NOMO-1 (cell line): ENCODE measurements at regions not wholly inside any gene's neighbourhood (a gene's known extent, or its start where the extent isn't known, plus 50 kb on each side); places are given as distances from the start of the nearest gene placed in this dataset.

Experiments used
- DNase-seq, 2 experiments: peaks; one replicate each; lab custom pipeline; 2025; ENCODE audit not compliant: unreplicated experiment in 2 of 2; lab: John Stamatoyannopoulos, UW

DNA sequence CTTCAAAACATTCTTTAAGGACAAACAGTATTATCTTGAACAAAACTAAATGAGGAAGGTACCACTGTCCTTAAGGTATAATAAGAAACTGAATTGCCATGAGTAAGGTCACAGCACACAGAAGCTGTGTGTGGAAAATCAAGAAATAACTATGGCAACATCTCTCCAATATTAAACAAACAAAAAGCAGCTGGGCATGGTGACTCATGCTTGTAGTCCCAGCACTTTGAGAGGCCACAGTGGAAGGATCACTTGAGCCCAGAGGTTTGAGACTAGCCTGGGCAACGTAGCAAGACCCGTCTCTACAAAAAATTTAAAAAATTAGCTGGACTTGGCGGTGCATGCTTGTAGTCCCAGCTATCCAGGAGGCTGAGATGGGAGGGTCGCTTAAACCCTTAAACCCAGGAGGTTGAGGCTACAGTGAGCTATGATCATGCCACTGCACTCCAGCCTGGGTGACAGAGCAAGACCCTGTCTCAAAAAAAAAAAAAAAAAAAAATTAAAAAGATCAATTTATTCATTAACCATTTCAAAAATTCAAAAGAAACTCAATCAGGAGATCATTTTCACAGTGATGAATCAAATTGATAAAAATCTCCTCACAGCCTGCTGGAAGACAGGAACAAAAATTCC lies 195.4 kb downstream of the SKIDA1 start:
- no peak for DNase-seq

DNA sequence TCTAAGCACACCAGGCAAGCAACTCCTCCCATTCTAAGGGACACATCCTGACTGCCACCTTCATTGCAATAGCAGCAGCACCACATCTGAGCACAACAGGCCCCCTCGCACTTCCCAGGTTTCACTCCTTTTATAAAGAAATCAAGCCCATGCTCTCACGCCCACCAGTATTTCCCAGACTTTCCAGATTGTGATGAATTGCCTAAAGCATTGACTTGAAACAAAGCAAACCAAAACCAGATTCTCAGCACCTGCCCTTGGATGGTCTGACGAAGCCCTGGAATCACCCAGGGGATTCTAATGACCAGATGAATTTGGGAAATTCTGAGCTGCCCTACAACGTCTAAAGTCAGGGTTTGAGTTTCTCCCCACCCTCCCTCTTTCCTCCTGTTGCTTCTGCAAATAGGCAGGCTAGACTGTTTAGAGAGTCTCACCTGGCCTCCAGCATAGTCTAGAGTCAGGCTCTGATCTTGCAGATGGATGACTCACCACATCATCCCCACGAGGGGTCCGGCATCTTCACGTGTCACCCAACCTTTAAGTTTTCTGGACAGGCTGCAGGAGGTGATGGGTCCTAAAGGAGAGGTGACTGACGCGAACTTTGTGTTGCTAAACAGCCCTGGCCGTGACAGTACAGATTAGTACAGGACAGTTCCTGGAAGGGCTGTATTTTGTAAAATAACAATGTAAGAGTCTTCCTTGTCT lies 198.0 kb downstream of the SKIDA1 start:
- DNase-seq: no peak

DNA sequence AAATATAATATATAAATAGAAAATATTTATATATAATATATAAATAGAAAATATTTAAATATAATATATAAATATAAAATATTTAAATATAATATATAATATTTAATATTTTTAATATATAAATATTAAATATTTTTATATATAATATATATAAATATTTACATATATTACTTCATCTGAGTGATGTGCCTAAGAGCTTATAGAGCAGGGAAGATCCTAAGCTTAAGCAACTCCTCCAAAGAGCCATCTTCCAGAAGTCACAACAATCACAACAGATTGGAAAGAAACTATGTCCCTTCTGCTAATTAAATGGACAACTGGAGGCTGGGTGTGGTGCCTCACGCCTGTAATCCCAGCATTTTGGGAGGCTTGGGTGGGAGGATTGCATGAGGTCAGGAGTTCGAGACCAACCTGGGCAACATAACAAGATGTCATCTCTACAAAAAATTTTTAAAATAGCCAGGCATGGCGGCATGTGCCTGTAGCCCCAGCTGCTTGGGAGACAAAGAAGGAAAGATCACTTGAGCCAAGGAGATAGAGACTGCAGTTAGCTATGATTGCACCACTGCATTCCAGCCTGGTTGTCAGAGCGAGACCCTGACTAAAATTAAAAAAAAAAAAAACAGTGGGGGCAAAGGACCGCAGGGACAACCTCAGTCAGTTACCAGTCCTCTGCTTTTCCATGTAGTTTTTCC lies 198.7 kb downstream of the SKIDA1 start:
- peak in 1 of 2 experiments; percentile 14 for DNase-seq

DNA sequence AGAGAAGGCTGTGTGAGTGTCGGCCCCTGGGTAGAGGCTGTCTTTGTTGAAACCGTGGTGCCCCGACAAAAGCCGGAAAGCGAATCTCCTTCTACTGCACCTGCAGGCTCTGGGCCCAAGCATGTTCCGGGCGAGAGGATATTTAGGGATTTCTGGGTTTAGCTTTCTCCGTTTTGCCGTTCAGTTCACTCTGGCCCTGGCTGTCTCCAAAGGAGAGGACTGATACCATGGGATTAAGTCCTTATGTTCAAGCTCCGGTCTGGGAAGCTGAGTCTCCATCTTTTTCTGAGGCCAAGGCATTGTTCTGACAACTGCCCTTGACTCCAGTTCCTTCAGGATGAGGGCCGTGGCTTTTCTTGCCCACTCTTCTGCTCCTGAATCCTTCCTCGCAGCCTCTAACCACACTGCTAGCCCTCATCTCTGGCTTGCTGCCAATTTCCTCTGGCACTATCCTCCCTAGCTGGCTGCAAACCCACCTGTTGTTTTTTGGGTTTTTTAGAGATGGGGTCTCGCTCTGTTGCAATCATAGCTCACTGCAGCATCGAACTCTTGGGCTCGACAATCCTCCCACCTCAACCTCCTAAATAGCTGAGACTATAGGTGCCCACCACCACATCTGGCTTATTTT lies 206.8 kb downstream of the SKIDA1 start:
- no peak for DNase-seq

DNA sequence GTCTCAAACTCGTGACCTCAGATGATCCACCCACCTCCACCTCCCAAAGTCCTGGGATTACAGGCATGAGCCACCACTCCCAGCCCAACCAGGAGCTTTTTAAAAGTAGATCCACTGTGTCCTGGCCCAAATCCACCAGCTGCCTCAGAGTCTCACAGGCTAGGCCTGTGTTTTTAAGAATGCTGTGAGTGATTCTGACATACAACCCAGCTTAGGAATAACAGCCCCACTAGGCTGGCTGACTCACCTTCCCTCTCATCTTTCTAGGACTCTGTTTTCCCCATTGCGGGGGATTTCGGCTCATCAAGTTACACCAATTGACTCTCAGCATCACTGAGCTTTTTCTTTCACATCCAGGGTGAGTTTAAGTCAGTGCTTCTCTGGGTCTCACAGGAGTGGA lies 207.6 kb downstream of the SKIDA1 start:
- no peak for DNase-seq

DNA sequence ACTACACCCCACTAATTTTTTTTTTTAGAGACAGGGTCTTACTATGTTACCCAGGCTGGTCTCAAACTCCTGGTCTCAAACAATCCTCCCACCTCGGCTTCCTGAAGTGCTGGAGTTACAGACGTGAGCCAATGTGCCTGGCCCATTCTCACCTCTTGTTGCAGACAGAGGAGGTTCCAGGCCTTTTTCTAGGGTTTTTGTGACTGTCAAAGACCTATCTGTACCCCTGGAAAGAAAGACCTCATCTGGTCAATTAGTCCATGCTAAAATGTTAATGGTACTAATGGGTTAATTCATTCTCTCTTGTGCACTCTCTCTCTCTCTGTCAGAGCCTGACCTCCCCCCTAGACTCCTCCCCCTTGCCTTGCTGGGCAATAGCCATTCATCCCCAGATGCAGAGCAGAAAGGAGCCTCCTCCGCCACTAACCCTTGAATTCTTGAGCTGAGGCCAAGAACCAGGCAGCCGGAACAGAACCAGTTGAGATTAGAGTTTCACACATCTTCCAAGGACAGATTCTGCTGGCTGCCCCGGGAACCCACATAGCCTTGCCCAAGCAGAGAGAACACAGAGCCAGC lies 209.7 kb downstream of the SKIDA1 start:
- DNase-seq: no peak

DNA sequence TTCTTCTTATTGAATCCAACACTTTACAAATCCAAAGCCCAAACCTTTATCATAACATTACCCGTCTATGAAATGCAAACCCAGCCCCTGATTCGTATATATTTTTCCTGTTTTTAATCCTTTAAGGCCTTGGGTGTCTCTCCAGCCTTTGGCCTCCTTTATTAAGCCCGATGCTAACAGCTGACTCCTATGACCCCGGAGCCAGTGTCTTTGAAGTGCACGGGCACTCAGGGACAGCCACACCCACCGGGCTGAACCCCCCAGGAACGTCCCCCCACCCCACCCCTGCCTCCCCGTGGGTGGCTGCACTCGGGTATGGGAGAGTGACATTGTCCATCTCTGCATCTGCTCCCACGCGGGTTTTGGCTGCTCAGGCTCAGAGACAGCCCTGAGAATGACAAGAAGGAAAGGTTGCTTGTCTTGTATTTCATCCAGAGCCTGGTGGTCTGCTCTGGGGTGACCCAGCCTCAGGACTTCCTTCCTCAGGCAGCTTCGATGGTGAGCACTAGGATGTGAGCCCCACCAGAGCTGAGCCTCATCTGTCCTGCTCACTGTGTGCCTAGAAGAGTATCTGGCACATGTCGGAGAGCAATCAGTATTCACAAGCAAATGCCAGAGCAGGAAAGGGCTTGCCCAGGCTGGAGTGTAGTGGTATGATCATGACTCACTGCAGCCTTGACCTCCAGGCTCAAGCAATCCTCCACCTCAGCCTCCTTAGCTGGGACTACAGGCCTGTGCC lies 210.4 kb downstream of the SKIDA1 start:
- DNase-seq: no peak

DNA sequence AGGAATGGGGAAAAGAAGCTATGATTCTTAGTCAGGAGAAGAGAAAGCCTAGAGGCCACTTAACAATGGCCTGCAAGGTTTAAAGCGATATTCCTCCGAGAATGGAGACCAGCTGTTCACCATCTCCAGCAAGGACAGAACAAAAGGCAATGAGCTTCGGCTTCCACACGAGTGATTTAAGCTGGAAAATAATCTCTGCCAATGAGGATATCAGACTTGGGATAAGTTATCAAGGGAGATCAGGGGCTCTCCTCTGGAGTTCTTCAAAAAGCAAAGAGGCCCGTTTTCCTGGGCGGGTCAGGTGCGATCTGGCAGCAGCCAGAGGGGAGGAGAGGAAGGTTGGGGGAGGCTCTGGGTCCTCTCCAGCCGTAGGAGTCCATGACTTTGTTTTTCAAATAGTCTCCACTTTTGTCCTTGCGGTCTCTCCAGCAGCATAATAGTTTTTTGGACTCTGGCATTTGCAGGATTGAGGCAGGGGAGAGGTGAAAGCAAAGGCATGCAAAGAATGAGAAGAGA lies 211.3 kb downstream of the SKIDA1 start:
- no peak for DNase-seq

DNA sequence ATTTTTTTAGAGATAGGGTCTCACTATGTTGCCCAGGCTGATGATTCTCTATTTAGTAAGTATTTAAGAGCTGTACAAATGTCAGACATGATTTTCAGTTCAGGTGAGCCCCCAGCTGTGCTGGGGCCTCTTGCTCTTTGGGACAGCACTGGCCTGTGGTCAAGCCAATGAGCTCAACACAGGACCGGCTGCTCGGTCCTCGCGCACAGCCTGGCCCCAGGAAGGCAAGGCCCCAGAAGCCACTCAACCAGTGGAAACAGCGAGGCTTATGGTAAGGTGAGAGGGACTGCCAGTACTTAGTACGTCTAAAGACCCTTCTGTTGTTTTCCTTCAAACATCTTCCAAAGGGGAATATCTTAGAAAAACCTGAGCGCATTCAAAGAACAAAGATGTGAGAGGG lies 211.8 kb downstream of the SKIDA1 start:
- DNase-seq: no peak

DNA sequence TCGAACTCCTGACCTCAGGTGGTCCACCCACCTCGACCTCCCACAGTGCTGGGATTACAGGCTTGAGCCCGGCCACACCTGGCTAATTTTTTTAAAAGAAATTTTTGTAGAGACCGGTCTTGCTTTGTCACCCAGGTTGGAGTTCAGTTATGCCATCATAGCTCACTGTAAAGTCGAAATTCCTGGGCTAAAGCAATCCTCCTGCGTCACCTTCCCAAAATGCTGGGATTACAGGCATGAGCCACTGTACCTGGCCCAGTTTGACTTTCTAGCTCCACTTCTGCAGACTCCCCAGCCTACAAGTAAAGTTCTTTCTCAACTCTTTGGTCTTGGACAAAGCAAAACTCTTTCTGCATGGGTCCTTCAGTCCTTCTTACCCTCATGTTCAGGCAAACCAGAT lies 214.1 kb downstream of the SKIDA1 start:
- DNase-seq: no peak

DNA sequence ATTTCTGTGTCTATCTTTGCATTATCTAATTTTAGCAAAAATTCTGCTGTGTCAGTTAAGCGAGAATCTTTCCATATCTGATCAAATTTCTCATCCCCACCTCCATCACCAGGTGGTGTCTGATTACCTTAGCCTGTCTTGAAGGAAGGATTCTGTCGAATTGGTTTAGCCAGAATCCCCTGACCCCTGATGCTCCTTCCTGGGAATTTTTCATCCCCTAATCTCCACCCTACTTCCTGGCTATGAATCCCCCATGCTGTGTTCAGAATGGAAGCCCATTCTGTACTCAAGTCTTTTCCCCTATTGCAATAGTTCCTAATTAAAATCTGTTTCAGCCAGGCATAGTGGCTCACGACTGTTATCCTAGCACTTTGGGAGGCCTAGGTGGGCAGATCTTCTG lies 216.1 kb downstream of the SKIDA1 start:
- DNase-seq: no peak

DNA sequence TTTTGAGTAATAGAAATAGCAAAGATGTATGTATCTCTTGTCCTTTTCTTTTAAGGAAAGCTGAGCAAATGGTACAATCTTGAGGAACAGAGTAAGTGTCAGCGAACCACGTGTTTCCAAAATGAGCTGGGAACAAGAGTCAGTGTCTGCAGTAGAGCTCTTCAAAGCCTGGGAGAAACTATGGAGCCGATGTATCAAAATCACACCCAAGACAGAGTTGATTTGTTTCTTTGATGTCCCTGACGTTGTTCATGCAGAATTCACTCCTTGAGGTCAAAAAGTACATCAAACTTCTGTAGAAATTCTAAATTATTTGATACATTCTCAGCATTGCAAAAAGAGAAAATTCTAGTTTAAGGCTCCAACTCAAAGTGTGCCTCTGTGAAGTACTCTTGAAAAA lies 216.5 kb downstream of the SKIDA1 start:
- no peak for DNase-seq

DNA sequence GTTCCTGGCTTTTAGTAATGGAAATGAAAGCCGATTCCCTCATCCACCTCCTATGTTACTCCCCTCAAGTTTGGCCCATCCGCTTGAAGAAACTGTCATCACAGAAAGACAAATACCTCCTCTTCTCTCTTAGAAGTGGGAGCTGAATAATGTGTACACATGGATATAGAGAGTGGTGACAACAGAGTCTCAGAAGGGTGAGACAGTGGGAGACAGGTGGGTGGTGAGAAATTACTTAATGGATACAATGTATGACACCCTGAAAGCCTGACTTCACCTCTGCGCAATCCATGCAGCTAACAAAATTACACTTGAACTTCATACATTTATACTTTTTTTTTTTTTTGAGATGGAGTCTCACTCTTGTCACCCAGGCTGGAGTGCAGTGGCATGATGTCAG lies 217.5 kb downstream of the SKIDA1 start:
- DNase-seq: no peak

DNA sequence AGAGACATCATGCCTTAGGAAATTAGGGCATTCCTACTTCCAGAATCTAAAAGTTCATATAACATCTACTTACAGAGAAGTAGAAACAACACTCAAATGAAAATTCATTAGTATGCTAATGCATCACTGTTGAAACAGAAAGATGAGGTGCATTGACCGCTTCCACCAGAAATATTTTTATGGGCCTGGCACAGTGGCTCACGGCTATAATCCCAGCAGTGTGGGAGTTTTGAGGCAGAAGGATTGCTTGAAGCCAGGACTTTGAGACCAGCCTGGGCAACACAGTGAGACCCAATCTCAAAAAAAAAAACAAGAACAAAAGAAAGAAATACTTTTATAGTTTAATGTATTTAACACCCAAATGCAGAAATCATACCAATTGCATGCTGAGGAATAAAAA lies 220.9 kb downstream of the SKIDA1 start:
- DNase-seq: no peak

DNA sequence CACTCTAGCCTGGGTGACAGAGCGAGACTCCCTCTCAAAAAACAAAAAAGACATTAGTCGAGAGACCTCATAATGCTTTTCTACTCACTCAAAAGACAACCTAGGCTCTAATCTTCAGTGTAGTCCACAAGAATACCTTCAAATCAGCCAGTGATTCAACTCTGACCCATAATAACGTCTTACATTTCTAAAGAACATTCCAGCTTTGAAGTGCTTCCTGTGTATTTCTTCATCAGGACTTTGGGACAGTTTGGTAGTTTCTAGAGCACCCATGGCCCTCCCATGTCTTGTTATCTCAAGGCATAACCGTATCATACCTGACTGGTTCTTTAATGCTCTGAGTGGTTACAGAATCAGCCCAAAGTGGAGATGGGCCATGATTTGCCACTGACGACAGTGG lies 221.3 kb downstream of the SKIDA1 start:
- DNase-seq: no peak

DNA sequence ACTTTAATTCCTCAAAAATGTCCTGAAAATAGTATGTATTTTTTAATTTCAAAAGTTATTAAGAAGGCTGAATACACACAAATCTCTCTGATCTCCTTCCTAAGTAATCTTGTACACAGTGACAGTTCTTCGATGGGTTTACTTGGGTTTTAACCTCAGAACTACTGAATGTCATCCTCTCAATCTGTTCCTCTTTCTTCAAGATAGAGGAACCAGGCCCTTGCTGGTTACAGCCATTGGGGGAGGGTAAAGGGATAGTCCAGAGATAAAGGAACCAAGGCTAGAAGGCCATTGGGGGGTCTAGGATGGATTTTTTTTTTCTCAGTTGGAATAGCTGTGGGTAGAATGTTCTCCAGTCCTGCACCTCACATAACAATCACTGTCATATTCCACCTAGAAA lies 224.9 kb downstream of the SKIDA1 start:
- DNase-seq: peak; percentile 78 to 94

DNA sequence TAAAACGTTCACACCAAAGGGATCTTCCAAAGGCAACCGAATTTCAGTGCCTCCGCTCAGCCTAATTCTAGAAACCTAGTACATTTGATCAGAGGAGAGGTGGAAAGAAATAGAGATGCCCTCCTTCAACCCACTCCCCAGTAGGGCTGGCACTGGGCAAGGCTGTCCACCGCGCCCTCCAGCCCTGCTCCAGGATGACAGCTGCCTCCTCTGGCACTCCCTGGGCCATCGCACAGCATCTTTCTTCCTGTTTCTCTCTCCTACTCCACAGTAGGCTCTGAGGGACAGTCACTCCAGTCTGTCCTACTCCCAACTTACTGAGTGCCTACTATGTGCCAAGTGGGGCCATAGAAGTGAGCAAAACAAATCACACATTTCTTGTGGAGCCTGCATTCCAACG lies 226.2 kb downstream of the SKIDA1 start:
- no peak for DNase-seq

DNA sequence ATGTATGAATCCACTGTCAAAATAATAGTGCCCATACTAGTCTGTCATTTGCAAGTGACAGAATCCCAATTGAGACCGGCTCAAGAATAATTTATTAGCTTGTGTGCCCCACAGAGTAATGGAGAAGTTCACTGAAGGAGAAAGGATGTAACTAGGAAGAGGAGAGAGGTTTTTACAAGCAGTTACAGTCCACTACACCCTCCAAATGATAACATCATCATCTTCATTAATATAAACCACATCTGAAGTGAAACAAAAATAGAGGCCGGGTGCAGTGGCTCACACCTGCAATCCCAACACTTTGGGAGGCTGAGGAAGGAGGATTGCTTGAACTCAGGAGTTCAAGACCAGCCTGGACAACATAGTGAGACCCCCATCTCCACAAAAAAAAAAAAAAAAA lies 226.8 kb downstream of the SKIDA1 start:
- peak in 1 of 2 experiments; percentile 6 for DNase-seq

DNA sequence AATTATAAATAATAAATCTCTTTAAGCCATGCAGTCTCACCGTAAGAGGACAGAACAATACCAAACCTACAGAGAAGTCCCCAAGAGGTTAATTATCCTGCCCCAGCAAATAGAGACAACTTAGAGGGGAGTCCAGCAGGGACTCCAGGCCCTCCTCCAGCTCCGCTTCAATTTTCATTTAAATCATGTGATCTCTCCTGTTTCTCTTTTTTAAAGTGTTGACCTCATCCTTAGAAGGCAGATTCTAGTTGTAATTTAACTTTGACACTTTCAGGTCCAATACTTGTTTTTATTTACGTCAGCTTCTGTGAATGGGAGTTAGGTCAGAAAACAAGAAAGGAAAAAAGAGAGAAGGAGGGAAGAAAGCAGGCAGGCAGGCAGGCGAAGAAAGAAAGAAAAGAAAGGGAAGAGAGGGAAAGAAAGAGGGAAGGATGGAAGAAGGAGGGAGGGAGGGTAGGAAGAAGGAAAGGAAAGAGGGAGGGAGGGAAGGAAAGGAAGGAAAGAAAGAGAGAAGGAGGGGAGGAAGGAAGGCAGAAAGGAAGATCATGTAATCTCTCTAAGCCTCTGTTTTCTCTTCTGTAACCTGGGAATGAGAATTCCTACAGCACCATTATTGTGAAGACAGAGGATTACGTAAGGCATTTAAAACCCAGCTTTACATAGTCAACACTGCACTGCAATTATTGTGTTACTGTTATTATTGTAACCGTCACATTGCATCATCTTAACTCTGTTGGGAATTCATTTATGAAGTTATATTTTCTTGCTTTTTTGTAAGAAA lies 227.7 kb downstream of the SKIDA1 start:
- DNase-seq: peak in 1 of 2 experiments; percentile 45
